Fibroblast of lung (primary cell): ENCODE measurements at regions not wholly inside any gene's neighbourhood (a gene's known extent, or its start where the extent isn't known, plus 50 kb on each side); places are given as distances from the start of the nearest gene placed in this dataset.

ENCODE experiments used
- DNase-seq, 2 donors: peaks; one replicate each; pipeline versions ENCODE4 v3.0.0 to v3.0.0-alpha.2; 2010; ENCODE audit warnings: low read depth in 2 of 2
- H2AFZ ChIP-seq: 2 replicates; pipeline ENCODE4 v1.5.1; 2012; ENCODE audit warnings: low read length, control low read depth, inconsistent platforms
- H3K27ac ChIP-seq: 2 replicates; pipeline ENCODE4 v1.5.1; 2011; ENCODE audit warnings: low read length, control low read depth; ENCODE audit not compliant: insufficient read depth
- H3K27me3 ChIP-seq: 2 replicates; pipeline ENCODE4 v1.5.1; 2011; ENCODE audit warnings: mild to moderate bottlenecking, low read length; ENCODE audit not compliant: control insufficient read depth, insufficient read depth
- H3K36me3 ChIP-seq: 2 replicates; pipeline ENCODE4 v1.5.1; 2011; ENCODE audit warnings: low read length; ENCODE audit not compliant: control insufficient read depth, insufficient read depth
- H3K4me1 ChIP-seq: 2 replicates; pipeline ENCODE4 v1.5.1; 2011; ENCODE audit warnings: low read length; ENCODE audit not compliant: control insufficient read depth, insufficient read depth; ENCODE audit errors: extremely low read depth
- H3K4me2 ChIP-seq: 2 replicates; pipeline ENCODE4 v1.5.1; 2011; ENCODE audit warnings: low read length, control low read depth; ENCODE audit not compliant: insufficient read depth; ENCODE audit errors: extremely low read depth
- H3K4me3 ChIP-seq, 4 experiments: fragments of 200-600 bp in 1 of 4; sonication (generic) in 1 of 4; replicated peaks in 1 of 4; 2 replicates each; pipeline ENCODE4 v1.5.1; 2011 to 2016; ENCODE audit warnings: low read length in 4 of 4, low read depth in 3 of 4, mild to moderate bottlenecking in 3 of 4, control low read depth in 2 of 4, inconsistent platforms in 1 of 4, mixed read lengths in 1 of 4; ENCODE audit not compliant: insufficient read depth in 1 of 4; ENCODE audit errors: control extremely low read depth in 1 of 4
- H3K79me2 ChIP-seq: 2 replicates; pipeline ENCODE4 v1.5.1; 2012; ENCODE audit warnings: mild to moderate bottlenecking, low read length, inconsistent platforms; ENCODE audit not compliant: control insufficient read depth, insufficient read depth
- H3K9ac ChIP-seq: 2 replicates; pipeline ENCODE4 v1.5.1; 2011; ENCODE audit warnings: mild to moderate bottlenecking, low read length, control low read depth; ENCODE audit not compliant: insufficient read depth
- H3K9me3 ChIP-seq: 2 replicates; pipeline ENCODE4 v1.5.1; 2012; ENCODE audit warnings: low read depth, low read length; ENCODE audit not compliant: control insufficient read depth, insufficient read depth
- H4K20me1 ChIP-seq: 2 replicates; pipeline ENCODE4 v1.5.1; 2011; ENCODE audit warnings: low read length; ENCODE audit not compliant: control insufficient read depth, insufficient read depth; ENCODE audit errors: extremely low read depth
- EZH2 ChIP-seq: IDR thresholded peaks from 2 replicates; pipeline ENCODE4 v1.5.1; 2012; ENCODE audit warnings: low read length, control low read depth, mild to moderate bottlenecking; ENCODE audit errors: missing control alignments
- TF ChIP-seq, protein P1 (sequence below), 2 donors: IDR thresholded peaks in 1 of 2; conservative IDR thresholded peaks in 1 of 2; 1 replicate in 1 of 2; 2 replicates in 1 of 2; pipeline ENCODE4 v1.5.1; 2011 to 2012; ENCODE audit warnings: low read length in 2 of 2, control low read depth in 1 of 2, inconsistent platforms in 1 of 2, low read depth in 1 of 2, mild to moderate bottlenecking in 1 of 2

DNA sequence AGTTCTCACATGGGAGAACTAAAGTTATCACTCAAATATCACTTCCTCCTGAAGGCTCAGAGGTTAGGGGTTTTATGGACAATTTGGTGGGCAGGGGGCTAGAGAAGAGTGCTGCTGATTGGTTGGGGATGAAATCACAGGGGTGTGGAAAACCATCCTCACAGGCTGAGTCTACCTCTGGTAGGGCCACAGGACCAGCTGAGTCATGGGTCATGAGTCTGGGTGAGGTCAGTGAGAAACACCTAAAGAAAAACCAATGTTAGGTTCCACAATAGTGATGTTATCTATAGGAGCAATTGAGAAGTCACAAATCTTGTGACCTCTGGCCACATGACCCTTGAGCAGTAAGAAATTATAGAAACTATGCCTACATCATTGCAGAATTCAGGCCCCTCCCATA is 203.3 kb upstream of the TARS1 start:
- Histone ChIP-seq H3K4me2 (no peak overlapping the region), H3K4me3 (no peak overlapping the region), H3K4me1 (no peaks in the 10 kb centered on the region), H3K27me3 (no peaks in the 10 kb centered on the region), H3K9me3 (no peaks in the 10 kb centered on the region), H2AFZ (no peak overlapping the region), H3K36me3 (no peaks in the 10 kb centered on the region), H3K79me2 (no peaks in the 10 kb centered on the region), H4K20me1 (no peaks in the 10 kb centered on the region), H3K27ac (no peak overlapping the region), H3K9ac (no peak overlapping the region)
- TF ChIP-seq EZH2, result no peak
- DNase-seq, result no peak

DNA sequence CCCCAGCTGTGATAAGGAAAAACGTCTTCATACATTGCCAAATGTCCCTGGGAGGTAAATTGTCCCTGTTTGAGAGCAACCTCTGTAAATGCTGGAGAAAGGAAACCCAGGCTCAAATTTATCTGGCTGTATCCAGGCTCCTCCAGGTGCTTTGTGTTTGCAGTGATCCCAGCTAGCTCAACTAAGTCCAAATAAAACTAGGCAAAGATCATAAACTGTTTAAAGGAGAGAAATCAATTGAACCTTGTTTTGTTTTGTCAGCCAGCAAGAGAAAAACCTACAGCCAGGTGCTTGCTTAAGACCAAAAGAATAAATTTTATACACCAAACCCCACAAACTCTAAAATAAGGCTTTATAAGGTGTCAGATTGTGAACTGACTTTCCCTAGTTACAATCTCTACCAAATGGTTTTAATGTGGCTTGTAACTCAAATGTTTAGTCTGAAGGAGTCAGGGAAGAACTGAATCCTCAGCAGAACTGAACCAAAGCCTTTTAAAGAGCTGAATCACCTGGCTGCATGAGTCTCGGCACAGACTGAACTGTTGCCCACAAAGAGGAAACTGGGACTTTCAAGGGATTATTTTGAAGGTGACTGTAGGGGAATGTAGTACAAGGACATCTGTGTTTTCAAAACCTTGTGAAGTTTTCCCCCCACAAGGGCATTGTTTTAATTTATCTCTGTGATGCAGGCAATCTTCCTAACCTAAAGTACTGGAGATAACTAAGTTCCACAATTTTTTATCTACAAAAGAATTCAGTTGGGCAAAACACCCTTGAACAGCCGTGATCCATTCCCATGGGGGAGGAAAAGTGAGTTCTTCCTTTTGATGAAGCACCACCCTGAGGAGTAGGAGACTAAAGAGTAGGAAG is 201.7 kb upstream of the TARS1 start:
- Histone ChIP-seq H3K4me2 (no peak overlapping the region), H3K79me2 (no peaks in the 10 kb centered on the region), H3K27ac (no peak overlapping the region), H2AFZ (no peak overlapping the region), H3K9me3 (no peaks in the 10 kb centered on the region), H3K36me3 (no peaks in the 10 kb centered on the region), H3K27me3 (no peaks in the 10 kb centered on the region), H4K20me1 (no peaks in the 10 kb centered on the region), H3K9ac (no peak overlapping the region), H3K4me1 (no peaks in the 10 kb centered on the region), H3K4me3 (no peak overlapping the region)
- no peak for TF ChIP-seq EZH2
- TF ChIP-seq, protein P1, sequence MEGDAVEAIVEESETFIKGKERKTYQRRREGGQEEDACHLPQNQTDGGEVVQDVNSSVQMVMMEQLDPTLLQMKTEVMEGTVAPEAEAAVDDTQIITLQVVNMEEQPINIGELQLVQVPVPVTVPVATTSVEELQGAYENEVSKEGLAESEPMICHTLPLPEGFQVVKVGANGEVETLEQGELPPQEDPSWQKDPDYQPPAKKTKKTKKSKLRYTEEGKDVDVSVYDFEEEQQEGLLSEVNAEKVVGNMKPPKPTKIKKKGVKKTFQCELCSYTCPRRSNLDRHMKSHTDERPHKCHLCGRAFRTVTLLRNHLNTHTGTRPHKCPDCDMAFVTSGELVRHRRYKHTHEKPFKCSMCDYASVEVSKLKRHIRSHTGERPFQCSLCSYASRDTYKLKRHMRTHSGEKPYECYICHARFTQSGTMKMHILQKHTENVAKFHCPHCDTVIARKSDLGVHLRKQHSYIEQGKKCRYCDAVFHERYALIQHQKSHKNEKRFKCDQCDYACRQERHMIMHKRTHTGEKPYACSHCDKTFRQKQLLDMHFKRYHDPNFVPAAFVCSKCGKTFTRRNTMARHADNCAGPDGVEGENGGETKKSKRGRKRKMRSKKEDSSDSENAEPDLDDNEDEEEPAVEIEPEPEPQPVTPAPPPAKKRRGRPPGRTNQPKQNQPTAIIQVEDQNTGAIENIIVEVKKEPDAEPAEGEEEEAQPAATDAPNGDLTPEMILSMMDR (conservative IDR thresholded peaks at IDR 0.05 in 1 of 2, IDR thresholded peaks at IDR 0.05 in 1 of 2; ENCODE audit: low read depth in 1 of 2, low read length in 2 of 2), result no peak
- peak in 1 of 2 donors; percentile 15 for DNase-seq

DNA sequence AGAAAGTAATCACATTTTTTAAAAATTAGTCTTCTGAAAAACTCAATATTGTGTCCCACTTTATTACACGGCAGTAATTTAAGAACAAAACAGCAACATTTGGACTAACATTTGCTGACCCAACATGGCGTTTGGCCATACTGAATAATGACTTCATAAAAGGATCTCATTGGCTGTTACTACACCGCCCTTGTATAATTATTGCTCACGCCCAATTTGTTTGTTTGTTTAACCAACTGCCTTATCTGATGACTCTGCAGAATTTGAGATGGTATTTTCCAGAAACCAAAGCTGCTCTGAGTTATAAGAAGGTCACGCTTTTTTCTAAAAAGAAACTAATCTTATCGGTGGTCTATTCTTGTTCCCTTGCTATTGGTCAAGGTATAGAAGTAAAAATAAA is 200.2 kb upstream of the TARS1 start:
- TF ChIP-seq, protein P1 (conservative IDR thresholded peaks at IDR 0.05 in 1 of 2, IDR thresholded peaks at IDR 0.05 in 1 of 2; ENCODE audit: low read depth in 1 of 2, low read length in 2 of 2), result no peak
- no peak for TF ChIP-seq EZH2
- Histone ChIP-seq H3K4me1 (no peaks in the 10 kb centered on the region), H3K9ac (no peak overlapping the region), H3K27me3 (no peaks in the 10 kb centered on the region), H3K4me2 (no peak overlapping the region), H3K27ac (no peak overlapping the region), H4K20me1 (no peaks in the 10 kb centered on the region), H3K36me3 (no peaks in the 10 kb centered on the region), H2AFZ (no peak overlapping the region), H3K9me3 (no peaks in the 10 kb centered on the region), H3K4me3 (no peak overlapping the region), H3K79me2 (no peaks in the 10 kb centered on the region)
- DNase-seq, result no peak
